T-cell (primary cell): ENCODE measurements at regions not wholly inside any gene's neighbourhood (a gene's known extent, or its start where the extent isn't known, plus 50 kb on each side); places are given as distances from the start of the nearest gene placed in this dataset.

ENCODE experiments used
- ATAC-seq, 4 experiments: fragments of 200-7000 bp in 3 of 4; fragments of 150-1000 bp in 1 of 4; cut with Tn5 transposase; replicated peaks in 1 of 4; 1 replicate in 3 of 4; 2 replicates in 1 of 4; pipeline ENCODE4 v1.10.0; 2021; ENCODE audit warnings: moderate library complexity in 3 of 4, mild to moderate bottlenecking in 2 of 4, moderate number of reproducible peaks in 1 of 4
- CTCF ChIA-PET, 2 donors: fragments of 300-600 bp; sonication (Branson Sonifier 250); formaldehyde crosslinking; loops; one replicate each; lab custom pipeline; 2022; ENCODE audit warnings: antibody characterized with exemption in 2 of 2; lab: Charles Lee
- POLR2A ChIA-PET, 2 donors: fragments of 300-600 bp; sonication (Branson Sonifier 250); formaldehyde crosslinking; loops; one replicate each; lab custom pipeline; 2022; ENCODE audit warnings: antibody characterized with exemption in 2 of 2; lab: Charles Lee
- DNase-seq, 35 experiments: peaks; one replicate each; pipeline versions ENCODE4 v3.0.0 to v3.0.0-alpha.2; 2013 to 2023
- H3K27ac ChIP-seq: one replicate; pipeline ENCODE4 v1.5.1; 2013; ENCODE audit warnings: low read length
- H3K27me3 ChIP-seq, 2 experiments: replicated peaks in 1 of 2; 1 replicate in 1 of 2; 2 replicates in 1 of 2; pipeline versions ENCODE4 v1.6.1 to v1.7.0; 2013; ENCODE audit warnings: low read length in 1 of 2, mixed read lengths in 1 of 2; ENCODE audit not compliant: control insufficient read depth in 2 of 2, insufficient read depth in 2 of 2; ENCODE audit errors: extremely low read depth in 1 of 2
- H3K36me3 ChIP-seq, 2 donors: 1 replicate in 1 of 2; 2 replicates in 1 of 2; pipeline versions ENCODE4 v1.6.1 to v1.7.0; 2013; ENCODE audit warnings: low read length in 1 of 2; ENCODE audit not compliant: control insufficient read depth in 2 of 2, insufficient read depth in 1 of 2; ENCODE audit errors: extremely low read depth in 1 of 2
- H3K4me1 ChIP-seq, 2 experiments: 1 replicate in 1 of 2; 2 replicates in 1 of 2; pipeline versions ENCODE4 v1.6.1 to v1.7.0; 2013; ENCODE audit warnings: low read length in 2 of 2, mixed read lengths in 1 of 2; ENCODE audit not compliant: insufficient read depth in 2 of 2, control insufficient read depth in 1 of 2; ENCODE audit errors: extremely low read depth in 1 of 2
- H3K4me3 ChIP-seq, 2 donors: 1 replicate in 1 of 2; 2 replicates in 1 of 2; pipeline versions ENCODE4 v1.5.1 to v1.7.0; 2013; ENCODE audit warnings: mild to moderate bottlenecking in 2 of 2, low read length in 1 of 2, moderate library complexity in 1 of 2; ENCODE audit not compliant: control insufficient read depth in 1 of 2; ENCODE audit errors: extremely low read depth in 1 of 2
- H3K9me3 ChIP-seq: 2 replicates; pipeline ENCODE4 v1.7.0; 2013
- H3K27ac Mint-ChIP-seq, 2 donors: one replicate each; pipeline ENCODE4 v1.8.0; 2020 to 2021; ENCODE audit warnings: mild to moderate bottlenecking in 2 of 2, mixed read lengths in 2 of 2
- H3K27me3 Mint-ChIP-seq, 2 donors: one replicate each; pipeline ENCODE4 v1.8.0; 2021 to 2022; ENCODE audit warnings: mixed read lengths in 2 of 2
- H3K36me3 Mint-ChIP-seq: one replicate; pipeline ENCODE4 v1.8.0; 2021; ENCODE audit warnings: mixed read lengths
- H3K4me1 Mint-ChIP-seq, 3 donors: one replicate each; pipeline ENCODE4 v1.8.0; 2020 to 2022; ENCODE audit warnings: mixed read lengths in 3 of 3, mild to moderate bottlenecking in 1 of 3
- H3K4me3 Mint-ChIP-seq, 3 donors: one replicate each; pipeline ENCODE4 v1.8.0; 2020 to 2022; ENCODE audit warnings: mild to moderate bottlenecking in 3 of 3, mixed read lengths in 3 of 3, moderate library complexity in 3 of 3
- H3K9me3 Mint-ChIP-seq, 3 donors: one replicate each; pipeline ENCODE4 v1.8.0; 2020 to 2022; ENCODE audit warnings: mixed read lengths in 3 of 3
- WGBS: methylation state at CpG from one replicate; pipeline ENCODE4 v1.1.5; 2013; ENCODE audit warnings: missing lambda C conversion rate; ENCODE audit not compliant: insufficient coverage; 5-methylcytosine and 5-hydroxymethylcytosine counted together

GRCh38 chr21:27292783-27293182 is 325.9 kb upstream of the ADAMTS5 start:
- Histone ChIP-seq H3K4me1 (no peaks in the 10 kb centered on the region), H3K36me3 (no peaks in the 10 kb centered on the region), H3K27me3 (no peaks in the 10 kb centered on the region), H3K27ac (no peak overlapping the region), H3K4me3 (no peak overlapping the region), H3K9me3 (peaks cover 2% of the 10 kb centered on the region)
- ChIA-PET POLR2A (no interaction called here), CTCF (no interaction called here)
- Mint-ChIP-seq H3K36me3 (no peaks in the 10 kb centered on the region), H3K27ac (no peak overlapping the region), H3K9me3 (peaks cover 4 to 22% (median 18%) of the 10 kb centered on the region in 3 donors), H3K4me1 (no peaks in the 10 kb centered on the region), H3K4me3 (no peak overlapping the region), H3K27me3 (no peaks in the 10 kb centered on the region)
- ATAC-seq (no peak), DNase-seq (no peak)
- WGBS, result no CpG with 5 or more reads among the region's 2 CpGs

- CTCF ChIA-PET, result no interaction called here
- no peak overlapping the region for H3K27ac ChIP-seq
- Mint-ChIP-seq H3K9me3 (peaks cover 4 to 22% (median 19%) of the 10 kb centered on the region in 3 donors), H3K27me3 (no peaks in the 10 kb centered on the region), H3K27ac (no peak overlapping the region), H3K4me3 (no peak overlapping the region), H3K4me1 (no peaks in the 10 kb centered on the region), H3K36me3 (no peaks in the 10 kb centered on the region)
- POLR2A ChIA-PET, result no interaction called here
- peaks cover 2% of the 10 kb centered on the region for H3K9me3 ChIP-seq
- no peaks in the 10 kb centered on the region for H3K4me1 ChIP-seq
- no peak for DNase-seq
- ATAC-seq, result no peak
- no peak overlapping the region for H3K4me3 ChIP-seq
- H3K36me3 ChIP-seq, result no peaks in the 10 kb centered on the region
- no peaks in the 10 kb centered on the region for H3K27me3 ChIP-seq
Measured at GRCh38 chr21:27292229-27292628, 325.3 kb upstream of the ADAMTS5 start.

- Histone ChIP-seq H3K27ac (no peak overlapping the region), H3K4me3 (no peak overlapping the region), H3K4me1 (no peaks in the 10 kb centered on the region), H3K36me3 (no peaks in the 10 kb centered on the region), H3K27me3 (no peaks in the 10 kb centered on the region), H3K9me3 (peaks cover 2% of the 10 kb centered on the region)
- CTCF ChIA-PET, result no interaction called here
- no CpG with 5 or more reads among the region's 1 CpG for WGBS
- DNase-seq (no peak), ATAC-seq (no peak)
- H3K4me3 Mint-ChIP-seq, result no peak overlapping the region
- H3K9me3 Mint-ChIP-seq, result peaks cover 4 to 19% (median 14%) of the 10 kb centered on the region in 3 donors
- H3K27me3 Mint-ChIP-seq, result no peaks in the 10 kb centered on the region
- POLR2A ChIA-PET, result no interaction called here
- H3K4me1 Mint-ChIP-seq, result no peaks in the 10 kb centered on the region
- no peaks in the 10 kb centered on the region for H3K36me3 Mint-ChIP-seq
- H3K27ac Mint-ChIP-seq, result no peak overlapping the region
Measured at GRCh38 chr21:27291006-27291405, 324.1 kb upstream of the ADAMTS5 start.

- Mint-ChIP-seq H3K27ac (no peak overlapping the region), H3K9me3 (peaks cover 4 to 16% (median 14%) of the 10 kb centered on the region in 3 donors), H3K4me3 (no peak overlapping the region), H3K27me3 (no peaks in the 10 kb centered on the region), H3K4me1 (no peaks in the 10 kb centered on the region), H3K36me3 (no peaks in the 10 kb centered on the region)
- WGBS, result no CpG with 5 or more reads among the region's 3 CpGs
- H3K9me3 ChIP-seq, result peaks cover 2% of the 10 kb centered on the region
- no peak overlapping the region for H3K4me3 ChIP-seq
- no peaks in the 10 kb centered on the region for H3K36me3 ChIP-seq
- POLR2A ChIA-PET, result no interaction called here
- ATAC-seq (no peak), DNase-seq (no peak)
- no peaks in the 10 kb centered on the region for H3K4me1 ChIP-seq
- CTCF ChIA-PET, result no interaction called here
- H3K27me3 ChIP-seq, result no peaks in the 10 kb centered on the region
- H3K27ac ChIP-seq, result no peak overlapping the region
Measured at GRCh38 chr21:27290028-27290427, 323.1 kb upstream of the ADAMTS5 start.

DNA sequence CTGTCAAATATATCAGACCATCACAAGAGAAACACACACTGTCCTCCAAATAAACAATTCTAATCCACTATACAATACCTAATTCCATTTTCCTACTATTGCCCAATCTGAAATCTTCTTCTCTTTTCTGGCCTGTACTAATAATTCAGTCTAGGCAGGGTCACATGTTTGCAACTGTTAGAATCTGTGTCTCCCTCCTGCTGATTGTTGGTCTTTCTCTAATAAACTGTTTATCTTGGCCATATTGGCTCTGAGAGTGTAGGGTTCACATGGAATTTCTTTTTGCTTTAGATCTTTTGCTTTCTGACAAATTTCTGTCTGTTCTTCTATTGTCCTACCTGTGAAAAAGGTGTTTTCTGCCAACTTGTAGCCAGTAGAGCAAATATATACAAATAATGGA is 319.9 kb upstream of the ADAMTS5 start:
- H3K4me3 Mint-ChIP-seq, result no peak overlapping the region
- no peaks in the 10 kb centered on the region for H3K27me3 Mint-ChIP-seq
- ChIA-PET POLR2A (no interaction called here), CTCF (no interaction called here)
- Histone ChIP-seq H3K36me3 (no peaks in the 10 kb centered on the region), H3K4me1 (no peaks in the 10 kb centered on the region), H3K9me3 (no peaks in the 10 kb centered on the region), H3K27ac (no peak overlapping the region), H3K4me3 (no peak overlapping the region), H3K27me3 (no peaks in the 10 kb centered on the region)
- ATAC-seq (no peak), DNase-seq (no peak)
- H3K36me3 Mint-ChIP-seq, result no peaks in the 10 kb centered on the region
- H3K4me1 Mint-ChIP-seq, result no peaks in the 10 kb centered on the region
- peaks cover 0 to 18% (median 10%) of the 10 kb centered on the region in 3 donors for H3K9me3 Mint-ChIP-seq
- H3K27ac Mint-ChIP-seq, result no peak overlapping the region

DNA sequence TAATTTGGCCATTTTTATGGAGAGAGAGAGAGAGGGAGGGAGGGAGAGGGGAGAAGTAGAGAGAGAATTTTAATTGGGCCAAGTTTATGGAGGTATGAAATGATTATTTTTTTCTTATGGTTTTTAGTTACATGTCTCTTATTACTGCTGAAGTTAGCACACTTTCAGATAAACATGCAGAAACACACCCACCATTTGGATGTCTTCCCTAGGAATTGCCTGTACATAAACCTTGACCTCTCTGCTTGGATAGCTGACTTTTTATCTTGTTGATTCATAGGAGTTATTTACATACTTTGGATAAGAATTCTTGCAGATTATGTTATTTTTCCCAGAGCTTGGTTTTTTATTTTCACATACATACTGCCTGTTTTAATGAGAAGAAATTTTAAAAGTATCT is 310.2 kb upstream of the ADAMTS5 start:
- Mint-ChIP-seq H3K27ac (no peak overlapping the region), H3K36me3 (no peaks in the 10 kb centered on the region), H3K4me1 (no peaks in the 10 kb centered on the region), H3K27me3 (no peaks in the 10 kb centered on the region), H3K9me3 (peaks cover 0 to 8% (median 2%) of the 10 kb centered on the region in 3 donors), H3K4me3 (no peak overlapping the region)
- DNase-seq (no peak), ATAC-seq (no peak)
- no peaks in the 10 kb centered on the region for H3K4me1 ChIP-seq
- no peak overlapping the region for H3K27ac ChIP-seq
- no peaks in the 10 kb centered on the region for H3K27me3 ChIP-seq
- H3K36me3 ChIP-seq, result no peaks in the 10 kb centered on the region
- H3K9me3 ChIP-seq, result no peaks in the 10 kb centered on the region
- ChIA-PET POLR2A (no interaction called here), CTCF (no interaction called here)
- H3K4me3 ChIP-seq, result no peak overlapping the region

- H3K27ac Mint-ChIP-seq, result no peak overlapping the region
- no peaks in the 10 kb centered on the region for H3K27me3 Mint-ChIP-seq
- H3K9me3 ChIP-seq, result no peaks in the 10 kb centered on the region
- no CpG with 5 or more reads among the region's 1 CpG for WGBS
- H3K4me1 ChIP-seq, result no peaks in the 10 kb centered on the region
- ChIA-PET POLR2A (no interaction called here), CTCF (no interaction called here)
- H3K4me1 Mint-ChIP-seq, result no peaks in the 10 kb centered on the region
- no peak overlapping the region for H3K4me3 ChIP-seq
- no peaks in the 10 kb centered on the region for H3K36me3 ChIP-seq
- H3K36me3 Mint-ChIP-seq, result no peaks in the 10 kb centered on the region
- DNase-seq, result no peak
- H3K4me3 Mint-ChIP-seq, result no peak overlapping the region
- no peaks in the 10 kb centered on the region for H3K27me3 ChIP-seq
- ATAC-seq, result no peak
- H3K9me3 Mint-ChIP-seq, result peaks cover 3 to 8% (median 4%) of the 10 kb centered on the region in 3 donors
- no peak overlapping the region for H3K27ac ChIP-seq
Measured at GRCh38 chr21:27275294-27275927, 308.5 kb upstream of the ADAMTS5 start.
